Muscle layer of duodenum (tissue), 2 donors: ENCODE measurements at regions not wholly inside any gene's neighbourhood (a gene's known extent, or its start where the extent isn't known, plus 50 kb on each side); places are given as distances from the start of the nearest gene placed in this dataset.
"Not testable (repeated sequence)": the region's sequence is repeated elsewhere in the genome, so short reads cannot be mapped to it uniquely, and the experiment has no call there.

ENCODE experiments used
- H3K27ac ChIP-seq: one replicate; pipeline ENCODE4 v1.7.0; 2013; ENCODE audit warnings: mild to moderate bottlenecking, low read length
- H3K27me3 ChIP-seq: one replicate; pipeline ENCODE4 v1.7.0; 2013; ENCODE audit warnings: low read depth, mild to moderate bottlenecking, control low read depth, low read length
- H3K36me3 ChIP-seq, 2 donors: one replicate each; pipeline ENCODE4 v1.7.0; 2013; ENCODE audit warnings: low read length in 2 of 2, control low read depth in 1 of 2, mild to moderate bottlenecking in 1 of 2; ENCODE audit not compliant: insufficient read depth in 2 of 2, control insufficient read depth in 1 of 2
- H3K4me1 ChIP-seq, 2 donors: one replicate each; pipeline ENCODE4 v1.7.0; 2013; ENCODE audit warnings: low read length in 2 of 2, mild to moderate bottlenecking in 2 of 2, control low read depth in 1 of 2, moderate library complexity in 1 of 2; ENCODE audit not compliant: insufficient read depth in 2 of 2, control insufficient read depth in 1 of 2
- H3K4me3 ChIP-seq, 2 donors: one replicate each; pipeline ENCODE4 v1.7.0; 2013; ENCODE audit warnings: low read length in 2 of 2, low read depth in 1 of 2, mild to moderate bottlenecking in 1 of 2
- H3K9me3 ChIP-seq, 2 donors: one replicate each; pipeline ENCODE4 v1.7.0; 2013; ENCODE audit warnings: low read length in 2 of 2, control low read depth in 1 of 2, mild to moderate bottlenecking in 1 of 2; ENCODE audit not compliant: control insufficient read depth in 1 of 2
- donor health status: healthy.

- H3K27ac ChIP-seq, result no peak overlapping the region
- no peaks in the 10 kb centered on the region for H3K27me3 ChIP-seq
- peaks cover 0 to 4% of the 10 kb centered on the region in 2 donors for H3K9me3 ChIP-seq
- H3K4me1 ChIP-seq, result no peaks in the 10 kb centered on the region
- no peaks in the 10 kb centered on the region for H3K36me3 ChIP-seq
- H3K4me3 ChIP-seq, result no peak overlapping the region
Observed at GRCh38 chr5:124979251-124979650, 232.8 kb upstream of the ZNF608 start.

- H3K9me3 ChIP-seq, result peaks cover 0 to 4% of the 10 kb centered on the region in 2 donors
- no peak overlapping the region for H3K4me3 ChIP-seq
- no peak overlapping the region for H3K27ac ChIP-seq
- no peaks in the 10 kb centered on the region for H3K4me1 ChIP-seq
- no peaks in the 10 kb centered on the region for H3K36me3 ChIP-seq
- H3K27me3 ChIP-seq, result no peaks in the 10 kb centered on the region
Observed at GRCh38 chr5:124980163-124980941, 233.9 kb upstream of the ZNF608 start.

- Histone ChIP-seq H3K4me3 (no peak overlapping the region), H3K4me1 (no peaks in the 10 kb centered on the region), H3K27ac (no peak overlapping the region), H3K27me3 (no peaks in the 10 kb centered on the region), H3K9me3 (peaks cover 0 to 4% of the 10 kb centered on the region in 2 donors), H3K36me3 (no peaks in the 10 kb centered on the region)
Observed at GRCh38 chr5:124981901-124982300, 235.5 kb upstream of the ZNF608 start.

GRCh38 chr5:124986170-124986569, 239.7 kb upstream of the ZNF608 start:
- H3K9me3 ChIP-seq, result peaks cover 0 to 4% of the 10 kb centered on the region in 2 donors
- H3K36me3 ChIP-seq, result no peaks in the 10 kb centered on the region
- no peak overlapping the region for H3K4me3 ChIP-seq
- H3K27me3 ChIP-seq, result no peaks in the 10 kb centered on the region
- H3K27ac ChIP-seq, result no peak overlapping the region
- no peaks in the 10 kb centered on the region for H3K4me1 ChIP-seq

GRCh38 chr5:124986667-124987066, 240.2 kb upstream of the ZNF608 start:
- H3K27me3 ChIP-seq, result no peaks in the 10 kb centered on the region
- H3K27ac ChIP-seq, result no peak overlapping the region
- no peaks in the 10 kb centered on the region for H3K36me3 ChIP-seq
- no peaks in the 10 kb centered on the region for H3K4me1 ChIP-seq
- H3K4me3 ChIP-seq, result no peak overlapping the region
- peaks cover 0 to 4% of the 10 kb centered on the region in 2 donors for H3K9me3 ChIP-seq

- not testable (repeated sequence) for H3K36me3 ChIP-seq, H3K27me3 ChIP-seq, H3K4me3 ChIP-seq
Observed at GRCh38 chr5:124987786-124988185, 241.3 kb upstream of the ZNF608 start.

GRCh38 chr5:124990723-124991122, 244.3 kb upstream of the ZNF608 start:
- Histone ChIP-seq H3K9me3 (no peaks in the 10 kb centered on the region), H3K4me3 (no peak overlapping the region), H3K27ac (no peak overlapping the region), H3K27me3 (no peaks in the 10 kb centered on the region), H3K36me3 (no peaks in the 10 kb centered on the region), H3K4me1 (no peaks in the 10 kb centered on the region)

More at GRCh38 chr5:124987786-124988185, 241.3 kb upstream of the ZNF608 start:
- not testable (repeated sequence) for H3K27ac ChIP-seq, H3K4me1 ChIP-seq, H3K9me3 ChIP-seq

GRCh38 chr5:124995421-124995820, 249.0 kb upstream of the ZNF608 start:
- Histone ChIP-seq H3K27ac (no peak overlapping the region), H3K9me3 (no peaks in the 10 kb centered on the region), H3K4me3 (no peak overlapping the region), H3K36me3 (no peaks in the 10 kb centered on the region), H3K4me1 (no peaks in the 10 kb centered on the region), H3K27me3 (no peaks in the 10 kb centered on the region)

GRCh38 chr5:124996023-124996763, 249.8 kb upstream of the ZNF608 start:
- Histone ChIP-seq H3K36me3 (no peaks in the 10 kb centered on the region), H3K4me3 (no peak overlapping the region), H3K27ac (no peak overlapping the region), H3K9me3 (no peaks in the 10 kb centered on the region), H3K4me1 (no peaks in the 10 kb centered on the region), H3K27me3 (no peaks in the 10 kb centered on the region)

- H3K27ac ChIP-seq, result no peak overlapping the region
- no peaks in the 10 kb centered on the region for H3K4me1 ChIP-seq
- H3K36me3 ChIP-seq, result no peaks in the 10 kb centered on the region
- no peaks in the 10 kb centered on the region for H3K9me3 ChIP-seq
- no peaks in the 10 kb centered on the region for H3K27me3 ChIP-seq
- H3K4me3 ChIP-seq, result no peak overlapping the region
Observed at GRCh38 chr5:124996764-124997077, 250.3 kb upstream of the ZNF608 start.

GRCh38 chr5:124997186-124997893, 250.9 kb upstream of the ZNF608 start:
- H3K4me3 ChIP-seq, result no peak overlapping the region
- H3K27me3 ChIP-seq, result no peaks in the 10 kb centered on the region
- no peaks in the 10 kb centered on the region for H3K9me3 ChIP-seq
- no peaks in the 10 kb centered on the region for H3K36me3 ChIP-seq
- H3K4me1 ChIP-seq, result no peaks in the 10 kb centered on the region
- no peak overlapping the region for H3K27ac ChIP-seq
